GM19238 (cell line): ENCODE measurements at regions not wholly inside any gene's neighbourhood (a gene's known extent, or its start where the extent isn't known, plus 50 kb on each side); places are given as distances from the start of the nearest gene placed in this dataset.
"Not testable (repeated sequence)": the region's sequence is repeated elsewhere in the genome, so short reads cannot be mapped to it uniquely, and the experiment has no call there.

Experiments
- DNase-seq: peaks from one replicate; pipeline ENCODE4 v3.0.0; 2011; ENCODE audit warnings: low spot score; ENCODE audit not compliant: insufficient read length

DNA sequence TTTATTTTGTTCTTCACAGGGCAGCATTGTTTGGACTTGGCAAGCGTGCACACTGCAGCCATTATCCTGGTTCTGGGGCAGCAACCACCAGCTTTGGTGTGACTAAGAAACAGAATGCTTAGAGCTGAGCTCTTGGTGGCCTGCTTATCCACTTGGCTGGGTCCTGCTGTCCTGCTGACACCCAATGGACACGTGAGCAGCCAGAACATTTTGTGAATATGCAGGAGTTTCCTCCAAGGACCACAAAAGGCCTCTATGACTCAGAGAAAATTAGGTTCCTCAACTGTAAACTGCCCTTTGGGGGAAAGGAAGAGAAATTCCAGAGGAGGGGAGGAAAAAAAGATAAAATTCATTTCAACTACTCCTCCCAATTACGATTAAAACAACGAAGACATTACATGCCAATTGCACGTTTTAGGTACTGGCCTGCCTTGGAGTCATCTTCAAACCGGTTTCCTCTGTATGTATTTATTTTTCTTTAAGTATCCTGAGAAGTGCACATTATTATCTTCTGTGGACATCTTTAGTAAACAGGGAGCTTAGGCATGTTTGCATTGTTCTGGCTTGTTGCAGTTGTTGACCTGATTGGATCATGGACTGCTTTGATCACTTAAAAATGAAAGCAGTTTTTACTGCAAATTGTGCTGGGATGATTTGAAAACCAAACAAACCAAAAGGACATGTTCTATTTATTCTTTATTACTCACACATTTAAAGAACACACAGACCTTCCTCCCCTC is 82.3 kb upstream of the TLE4 start:
- no peak for DNase-seq

DNA sequence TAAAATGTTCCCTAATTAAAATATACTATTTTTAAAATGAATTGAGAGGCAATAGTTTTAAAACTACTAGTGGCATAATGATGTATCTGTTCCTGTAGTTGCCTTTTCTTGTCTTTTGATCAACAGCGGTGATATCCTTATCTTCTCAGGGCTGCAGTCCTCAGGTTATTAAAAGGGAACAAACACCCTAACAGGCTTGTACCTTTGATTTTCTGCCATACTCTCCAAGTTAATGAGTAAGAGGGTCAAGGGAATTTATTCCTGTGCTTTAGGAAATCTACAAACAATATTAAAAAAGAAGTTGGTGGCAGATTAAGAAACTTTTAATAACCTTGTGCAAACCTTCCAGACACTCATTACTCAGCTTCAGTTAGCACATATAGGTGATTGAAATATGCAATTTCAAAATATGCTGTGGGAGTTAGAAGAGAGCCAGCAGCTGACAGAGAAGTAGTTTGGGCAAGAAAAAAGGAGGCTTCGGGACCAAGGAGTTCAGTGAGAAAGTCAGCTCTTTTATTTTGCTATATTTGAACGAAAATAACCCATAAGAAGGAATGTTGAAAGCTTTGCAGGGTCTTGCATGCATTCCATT is 81.0 kb upstream of the TLE4 start:
- DNase-seq: no peak

GRCh38 chr9:79492092-79493009 is 79.4 kb upstream of the TLE4 start:
- DNase-seq: no peak

DNA sequence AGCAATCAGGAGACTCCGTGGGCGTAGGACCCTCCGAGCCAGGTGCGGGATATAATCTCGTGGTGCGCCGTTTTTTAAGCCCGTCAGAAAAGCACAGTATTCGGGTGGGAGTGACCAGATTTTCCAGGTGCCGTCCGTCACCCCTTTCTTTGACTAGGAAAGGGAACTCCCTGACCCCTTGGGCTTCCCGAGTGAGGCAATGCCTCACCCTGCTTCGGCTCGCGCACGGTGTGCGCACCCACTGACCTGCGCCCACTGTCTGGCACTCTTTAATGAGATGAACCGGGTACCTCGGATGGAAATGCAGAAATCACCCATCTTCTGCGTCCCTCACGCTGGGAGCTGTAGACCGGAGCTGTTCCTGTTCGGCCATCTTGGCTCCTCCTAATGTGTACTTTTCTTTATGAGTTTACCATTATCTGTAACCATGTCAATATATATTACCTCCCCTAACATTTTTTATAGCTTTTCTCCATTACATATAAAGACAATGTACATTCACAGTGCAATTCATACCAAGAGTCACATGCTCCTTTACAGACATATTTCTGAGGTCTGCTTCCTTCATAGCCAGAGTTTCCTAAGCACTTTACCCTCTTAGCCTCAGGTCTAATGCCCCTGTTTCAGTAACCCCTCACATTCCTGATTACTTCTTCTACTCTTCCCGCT is 71.4 kb upstream of the TLE4 start:
- not testable (repeated sequence) for DNase-seq

- DNase-seq: no peak
Observed at GRCh38 chr9:79501546-79501945, 70.2 kb upstream of the TLE4 start.

- DNase-seq: no peak
Observed at GRCh38 chr9:79507801-79508200, 64.0 kb upstream of the TLE4 start.

GRCh38 chr9:79512251-79512650 is 59.5 kb upstream of the TLE4 start:
- no peak for DNase-seq
